ENCODE measurements at regions not wholly inside any gene's neighbourhood (a gene's known extent, or its start where the extent isn't known, plus 50 kb on each side); places are given as distances from the start of the nearest gene placed in this dataset.

GRCh38 chr5:163670036-163670435 is 164.6 kb downstream of the MAT2B start:
- DNase-seq (ENCODE audit: low read depth): no peak
- no peak for TF ChIP-seq CTCF (conservative IDR thresholded peaks at IDR 0.05; ENCODE audit: control insufficient read depth, insufficient read depth, low read depth, low read length)
- no peak overlapping the region for H3K4me3 ChIP-seq (ENCODE audit: control insufficient read depth, low read depth, low read length)

- no peak overlapping the region for H3K4me3 ChIP-seq (ENCODE audit: control insufficient read depth, low read depth, low read length)
- no peak for TF ChIP-seq CTCF (conservative IDR thresholded peaks at IDR 0.05; ENCODE audit: control insufficient read depth, insufficient read depth, low read depth, low read length)
- no peak for DNase-seq (ENCODE audit: low read depth)
These were observed 171.7 kb downstream of the MAT2B start for GRCh38 chr5:163677092-163677491.

- H3K4me3 ChIP-seq (ENCODE audit: control insufficient read depth, low read depth, low read length): no peak overlapping the region
- peak; percentile 15 for DNase-seq (ENCODE audit: low read depth)
- TF ChIP-seq CTCF (conservative IDR thresholded peaks at IDR 0.05; ENCODE audit: control insufficient read depth, insufficient read depth, low read depth, low read length): no peak
These were observed 176.8 kb downstream of the MAT2B start for GRCh38 chr5:163682234-163682633.

GRCh38 chr5:163687414-163687813 is 182.0 kb downstream of the MAT2B start:
- TF ChIP-seq CTCF (conservative IDR thresholded peaks at IDR 0.05; ENCODE audit: control insufficient read depth, insufficient read depth, low read depth, low read length): no peak

GRCh38 chr5:163692091-163692490 is 186.7 kb downstream of the MAT2B start:
- no peak for DNase-seq (ENCODE audit: low read depth)
- no peak for TF ChIP-seq CTCF (conservative IDR thresholded peaks at IDR 0.05; ENCODE audit: control insufficient read depth, insufficient read depth, low read depth, low read length)

More at GRCh38 chr5:163687414-163687813, 182.0 kb downstream of the MAT2B start:
- H3K4me3 ChIP-seq (ENCODE audit: control insufficient read depth, low read depth, low read length): no peak overlapping the region
- DNase-seq (ENCODE audit: low read depth): no peak

GRCh38 chr5:163695830-163696578 is 190.6 kb downstream of the MAT2B start:
- no peak overlapping the region for H3K4me3 ChIP-seq (ENCODE audit: control insufficient read depth, low read depth, low read length)
- peak; percentile 85 for DNase-seq (ENCODE audit: low read depth)
- TF ChIP-seq CTCF (conservative IDR thresholded peaks at IDR 0.05; ENCODE audit: control insufficient read depth, insufficient read depth, low read depth, low read length): peak; percentile 84

More at GRCh38 chr5:163692091-163692490, 186.7 kb downstream of the MAT2B start:
- H3K4me3 ChIP-seq (ENCODE audit: control insufficient read depth, low read depth, low read length): no peak overlapping the region
